ENCODE measurements at regions not wholly inside any gene's neighbourhood (a gene's known extent, or its start where the extent isn't known, plus 50 kb on each side); places are given as distances from the start of the nearest gene placed in this dataset.

DNA sequence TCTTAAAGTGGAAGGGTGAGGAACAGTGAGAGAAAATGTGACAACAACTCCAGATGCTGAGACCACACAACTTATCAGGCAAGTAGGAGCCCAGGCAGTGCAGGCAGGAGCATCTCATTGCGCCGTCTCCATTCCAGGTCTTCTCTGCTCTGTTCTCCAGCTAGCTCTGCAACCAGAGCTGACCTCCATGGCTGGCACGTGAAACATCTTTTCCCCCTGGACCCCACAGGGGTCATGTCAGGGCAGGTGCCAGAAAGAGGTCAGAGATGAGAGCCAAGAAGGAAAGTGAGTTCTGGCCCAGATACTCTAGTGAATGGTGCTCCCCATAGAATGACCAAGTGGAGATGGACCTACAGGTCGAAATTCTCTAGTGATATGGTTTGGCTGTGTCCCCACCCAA, 281.4 kb downstream of the SMOC2 start:
- no peaks in the 10 kb centered on the region for H3K9me3 ChIP-seq
- 86 to 93% methylated on average over 4 of the region's 4 CpGs for WGBS, 2 donors
- no peak for DNase-seq
- H3K4me1 ChIP-seq: no peaks in the 10 kb centered on the region
- no peak overlapping the region for H3K27ac ChIP-seq
- TF ChIP-seq EP300 (IDR thresholded peaks at IDR 0.05): no peak
- TF ChIP-seq POLR2A (IDR thresholded peaks at IDR 0.05): no peak
- no peak for TF ChIP-seq POLR2AphosphoS5 (IDR thresholded peaks at IDR 0.05)
- TF ChIP-seq, protein P1, sequence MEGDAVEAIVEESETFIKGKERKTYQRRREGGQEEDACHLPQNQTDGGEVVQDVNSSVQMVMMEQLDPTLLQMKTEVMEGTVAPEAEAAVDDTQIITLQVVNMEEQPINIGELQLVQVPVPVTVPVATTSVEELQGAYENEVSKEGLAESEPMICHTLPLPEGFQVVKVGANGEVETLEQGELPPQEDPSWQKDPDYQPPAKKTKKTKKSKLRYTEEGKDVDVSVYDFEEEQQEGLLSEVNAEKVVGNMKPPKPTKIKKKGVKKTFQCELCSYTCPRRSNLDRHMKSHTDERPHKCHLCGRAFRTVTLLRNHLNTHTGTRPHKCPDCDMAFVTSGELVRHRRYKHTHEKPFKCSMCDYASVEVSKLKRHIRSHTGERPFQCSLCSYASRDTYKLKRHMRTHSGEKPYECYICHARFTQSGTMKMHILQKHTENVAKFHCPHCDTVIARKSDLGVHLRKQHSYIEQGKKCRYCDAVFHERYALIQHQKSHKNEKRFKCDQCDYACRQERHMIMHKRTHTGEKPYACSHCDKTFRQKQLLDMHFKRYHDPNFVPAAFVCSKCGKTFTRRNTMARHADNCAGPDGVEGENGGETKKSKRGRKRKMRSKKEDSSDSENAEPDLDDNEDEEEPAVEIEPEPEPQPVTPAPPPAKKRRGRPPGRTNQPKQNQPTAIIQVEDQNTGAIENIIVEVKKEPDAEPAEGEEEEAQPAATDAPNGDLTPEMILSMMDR (IDR thresholded peaks at IDR 0.05): no peak
- H3K4me3 ChIP-seq: no peak overlapping the region
- no peaks in the 10 kb centered on the region for H3K27me3 ChIP-seq
- intact Hi-C loops (cut with DNase I): no loop called here
- no peaks in the 10 kb centered on the region for H3K36me3 ChIP-seq

- intact Hi-C loops (cut with DNase I): no loop called here
- WGBS, 2 donors: 74 to 79% methylated on average over 6 of the region's 6 CpGs
- no peak overlapping the region for H3K27ac ChIP-seq
- no peaks in the 10 kb centered on the region for H3K9me3 ChIP-seq
- no peaks in the 10 kb centered on the region for H3K27me3 ChIP-seq
- no peak for DNase-seq
- TF ChIP-seq POLR2A (IDR thresholded peaks at IDR 0.05) (no peak), EP300 (IDR thresholded peaks at IDR 0.05) (no peak), POLR2AphosphoS5 (IDR thresholded peaks at IDR 0.05) (no peak)
- TF ChIP-seq, protein P1 (IDR thresholded peaks at IDR 0.05): no peak
- H3K4me3 ChIP-seq: no peak overlapping the region
- H3K4me1 ChIP-seq: no peaks in the 10 kb centered on the region
- H3K36me3 ChIP-seq: no peaks in the 10 kb centered on the region
These were observed 280.6 kb downstream of the SMOC2 start for GRCh38 chr6:168721571-168721970.

- no peak for DNase-seq
- Histone ChIP-seq H3K4me3 (no peak overlapping the region), H3K9me3 (no peaks in the 10 kb centered on the region), H3K4me1 (no peaks in the 10 kb centered on the region), H3K36me3 (no peaks in the 10 kb centered on the region), H3K27ac (no peak overlapping the region), H3K27me3 (no peaks in the 10 kb centered on the region)
- intact Hi-C loops (cut with DNase I): no loop called here
- TF ChIP-seq POLR2A (IDR thresholded peaks at IDR 0.05) (no peak), EP300 (IDR thresholded peaks at IDR 0.05) (no peak), POLR2AphosphoS5 (IDR thresholded peaks at IDR 0.05) (no peak)
- TF ChIP-seq, protein P1 (IDR thresholded peaks at IDR 0.05): no peak
- whole genome bisulfite sequencing, 2 donors: 90% methylated on average over 5 of the region's 5 CpGs
These were observed 278.9 kb downstream of the SMOC2 start for GRCh38 chr6:168719901-168720300.

GRCh38 chr6:168718821-168719475, 278.0 kb downstream of the SMOC2 start:
- Histone ChIP-seq H3K27me3 (no peaks in the 10 kb centered on the region), H3K4me3 (no peak overlapping the region), H3K4me1 (no peaks in the 10 kb centered on the region), H3K9me3 (no peaks in the 10 kb centered on the region), H3K27ac (no peak overlapping the region), H3K36me3 (no peaks in the 10 kb centered on the region)
- DNase-seq: no peak
- 92% methylated on average over 14 of the region's 14 CpGs for WGBS, 2 donors
- TF ChIP-seq POLR2AphosphoS5 (IDR thresholded peaks at IDR 0.05) (no peak), POLR2A (IDR thresholded peaks at IDR 0.05) (no peak), EP300 (IDR thresholded peaks at IDR 0.05) (no peak)
- TF ChIP-seq, protein P1 (IDR thresholded peaks at IDR 0.05): no peak
- intact Hi-C loops (cut with DNase I): no loop called here

Small RNA genes lying in the stretch of these regions (small RNA-seq; reads per million reads assigned to genes)
- gene AL513210.1: 0 reads per million in 3 donors
